SK-N-SH treated with all-trans-retinoic acid at 6 μM for 48 hours (cell line): ENCODE measurements at regions not wholly inside any gene's neighbourhood (a gene's known extent, or its start where the extent isn't known, plus 50 kb on each side); places are given as distances from the start of the nearest gene placed in this dataset.

ENCODE experiments used
- ARNTL ChIP-seq: fragments of 450-650 bp; formaldehyde crosslinking; IDR thresholded peaks from 2 replicates; pipeline ENCODE4 v1.5.0; 2020; ENCODE audit warnings: low read depth, mild to moderate bottlenecking, moderate library complexity, borderline replicate concordance
- CREB5 ChIP-seq: fragments of 250-450 bp; sonication (Bioruptor Pico); IDR thresholded peaks from 2 replicates; pipeline ENCODE4 v1.5.1; 2020; ENCODE audit warnings: low read depth, mild to moderate bottlenecking, moderate library complexity
- OSR1 ChIP-seq: fragments of 250-450 bp; sonication (Bioruptor Pico); IDR thresholded peaks from 2 replicates; pipeline ENCODE4 v1.8.0; 2022; ENCODE audit warnings: moderate library complexity, mild to moderate bottlenecking, inconsistent platforms
- RARB ChIP-seq: fragments of 250-450 bp; sonication (Bioruptor Pico); IDR thresholded peaks from 2 replicates; pipeline ENCODE4 v1.8.0; 2021; ENCODE audit warnings: mild to moderate bottlenecking, moderate library complexity
- SNAI2 ChIP-seq: fragments of 250-450 bp; sonication (Bioruptor Pico); IDR thresholded peaks from 2 replicates; pipeline ENCODE4 v1.5.0; 2020; ENCODE audit warnings: mild to moderate bottlenecking, moderate library complexity
- TCF4 ChIP-seq: fragments of 250-450 bp; sonication (Bioruptor Pico); IDR thresholded peaks from 2 replicates; pipeline ENCODE4 v1.8.0; 2021; ENCODE audit warnings: mild to moderate bottlenecking, moderate library complexity, borderline replicate concordance
- ZC3H10 ChIP-seq: fragments of 250-450 bp; sonication (Bioruptor Pico); IDR thresholded peaks from 2 replicates; pipeline ENCODE4 v1.5.1; 2021; ENCODE audit warnings: mild to moderate bottlenecking, moderate library complexity
- ZFP30 ChIP-seq: fragments of 450-650 bp; formaldehyde crosslinking; IDR thresholded peaks from 2 replicates; pipeline ENCODE4 v1.5.0; 2022; ENCODE audit warnings: mild to moderate bottlenecking, moderate library complexity
- ZNF565 ChIP-seq: fragments of 450-650 bp; formaldehyde crosslinking; conservative IDR thresholded peaks from 2 replicates; pipeline ENCODE4 v1.5.0; 2020; ENCODE audit warnings: low read depth, mild to moderate bottlenecking, moderate library complexity

DNA sequence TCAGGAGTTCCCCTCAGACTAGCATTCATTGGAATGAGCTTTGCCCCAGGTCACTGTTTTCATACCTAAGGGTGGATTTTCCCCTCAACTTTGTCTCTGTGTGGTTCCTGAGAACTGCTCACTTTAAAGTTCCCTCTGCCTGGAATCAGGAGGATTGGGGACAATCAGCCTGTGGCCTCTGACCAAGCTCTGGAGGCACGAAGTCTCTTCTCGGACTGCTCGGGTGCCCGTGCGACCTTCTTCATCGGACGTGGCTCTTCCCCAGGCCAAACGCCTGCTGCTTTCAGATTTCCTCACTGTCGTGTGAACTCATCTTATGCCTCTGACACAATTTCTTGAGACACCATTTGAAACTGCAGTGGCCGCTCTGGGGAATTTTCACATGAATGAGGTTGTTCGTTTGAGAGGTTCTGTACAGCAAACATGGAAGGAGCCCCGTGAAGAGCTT, 153.7 kb upstream of the PZP start:
- TF ChIP-seq ZFP30 (CRISPR knock-in tag) (no peak), CREB5 (no peak), RARB (CRISPR knock-in tag) (no peak), TCF4 (CRISPR knock-in tag) (no peak), ZC3H10 (CRISPR knock-in tag) (no peak), ZNF565 (CRISPR knock-in tag) (no peak), SNAI2 (CRISPR knock-in tag) (no peak), ARNTL (CRISPR knock-in tag) (no peak), OSR1 (no peak)
